GM12874 (cell line): ENCODE measurements at regions not wholly inside any gene's neighbourhood (a gene's known extent, or its start where the extent isn't known, plus 50 kb on each side); places are given as distances from the start of the nearest gene placed in this dataset.

ENCODE experiments used
- TF ChIP-seq, protein P1 (sequence below): IDR thresholded peaks from 2 replicates; pipeline ENCODE4 v1.5.1; 2011; ENCODE audit warnings: low read depth, mild to moderate bottlenecking, control low read depth, low read length, moderate library complexity; ENCODE audit not compliant: insufficient read depth

DNA sequence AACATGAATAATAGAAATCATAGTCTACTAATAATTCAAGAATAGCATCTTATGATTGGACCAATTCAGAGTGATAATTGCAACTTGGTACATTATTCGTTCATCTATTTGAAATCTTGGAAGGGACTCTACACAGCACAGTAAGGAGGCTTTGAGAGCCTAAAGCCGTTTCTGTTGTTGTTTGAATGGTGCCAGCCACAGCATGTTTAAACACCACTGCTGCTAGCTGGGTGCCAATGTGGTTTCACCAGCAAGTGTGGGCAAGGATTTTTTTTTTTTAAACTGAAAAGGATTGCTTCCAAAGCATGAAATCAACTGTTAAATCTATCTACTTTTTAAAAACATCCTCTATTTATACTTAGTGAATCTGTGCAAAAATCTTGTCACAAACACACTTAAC lies 253.9 kb upstream of the MAP3K1 start:
- TF ChIP-seq, protein P1, sequence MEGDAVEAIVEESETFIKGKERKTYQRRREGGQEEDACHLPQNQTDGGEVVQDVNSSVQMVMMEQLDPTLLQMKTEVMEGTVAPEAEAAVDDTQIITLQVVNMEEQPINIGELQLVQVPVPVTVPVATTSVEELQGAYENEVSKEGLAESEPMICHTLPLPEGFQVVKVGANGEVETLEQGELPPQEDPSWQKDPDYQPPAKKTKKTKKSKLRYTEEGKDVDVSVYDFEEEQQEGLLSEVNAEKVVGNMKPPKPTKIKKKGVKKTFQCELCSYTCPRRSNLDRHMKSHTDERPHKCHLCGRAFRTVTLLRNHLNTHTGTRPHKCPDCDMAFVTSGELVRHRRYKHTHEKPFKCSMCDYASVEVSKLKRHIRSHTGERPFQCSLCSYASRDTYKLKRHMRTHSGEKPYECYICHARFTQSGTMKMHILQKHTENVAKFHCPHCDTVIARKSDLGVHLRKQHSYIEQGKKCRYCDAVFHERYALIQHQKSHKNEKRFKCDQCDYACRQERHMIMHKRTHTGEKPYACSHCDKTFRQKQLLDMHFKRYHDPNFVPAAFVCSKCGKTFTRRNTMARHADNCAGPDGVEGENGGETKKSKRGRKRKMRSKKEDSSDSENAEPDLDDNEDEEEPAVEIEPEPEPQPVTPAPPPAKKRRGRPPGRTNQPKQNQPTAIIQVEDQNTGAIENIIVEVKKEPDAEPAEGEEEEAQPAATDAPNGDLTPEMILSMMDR, result no peak

DNA sequence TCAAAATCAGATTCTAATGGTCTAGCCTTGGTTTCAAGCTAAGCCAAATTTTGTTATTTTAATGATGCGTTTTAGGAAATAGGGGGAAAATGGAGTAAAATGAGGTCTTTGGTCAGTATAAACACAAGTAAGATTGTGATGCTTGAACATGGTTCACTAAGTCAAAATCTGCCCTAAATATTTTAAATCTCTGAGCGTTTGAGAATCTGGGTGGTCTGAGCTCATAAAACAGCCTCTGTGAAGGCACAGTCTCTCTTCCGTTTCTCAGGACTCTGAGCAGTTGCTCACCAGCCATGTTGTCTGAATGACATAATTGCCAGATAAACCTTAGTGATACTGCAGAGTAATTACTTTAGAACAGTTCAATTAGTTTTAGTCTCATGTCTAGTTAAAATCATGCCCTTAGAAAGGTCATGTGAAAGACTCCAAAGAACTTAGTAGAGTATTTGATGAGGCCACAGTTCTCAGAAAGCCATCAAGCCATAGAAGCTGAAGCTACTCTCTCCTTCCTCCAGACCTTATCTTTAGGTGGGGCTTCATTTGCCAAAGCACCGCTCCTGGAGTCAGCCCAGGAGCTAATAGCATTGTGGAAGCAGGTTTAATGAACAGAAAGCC lies 257.1 kb upstream of the MAP3K1 start:
- TF ChIP-seq, protein P1, result no peak

DNA sequence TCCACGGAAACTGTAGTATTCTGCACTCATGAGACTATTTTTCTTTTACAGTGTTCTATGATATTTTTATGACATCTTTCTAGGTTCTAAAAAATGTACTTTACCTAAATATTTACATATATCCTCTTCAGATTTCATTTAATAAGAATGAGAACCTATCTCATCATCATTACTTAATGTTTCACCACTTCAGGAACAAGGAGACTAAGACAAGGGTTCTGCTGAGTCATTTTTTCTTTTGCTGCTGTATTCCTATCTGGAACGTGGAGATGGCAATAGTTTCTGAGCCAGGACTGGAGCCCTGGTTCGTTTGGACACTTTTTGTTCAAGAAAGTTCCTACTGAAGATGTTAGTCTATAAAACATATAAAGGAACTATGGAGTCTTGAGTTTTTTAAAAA lies 258.2 kb upstream of the MAP3K1 start:
- TF ChIP-seq, protein P1, result no peak

DNA sequence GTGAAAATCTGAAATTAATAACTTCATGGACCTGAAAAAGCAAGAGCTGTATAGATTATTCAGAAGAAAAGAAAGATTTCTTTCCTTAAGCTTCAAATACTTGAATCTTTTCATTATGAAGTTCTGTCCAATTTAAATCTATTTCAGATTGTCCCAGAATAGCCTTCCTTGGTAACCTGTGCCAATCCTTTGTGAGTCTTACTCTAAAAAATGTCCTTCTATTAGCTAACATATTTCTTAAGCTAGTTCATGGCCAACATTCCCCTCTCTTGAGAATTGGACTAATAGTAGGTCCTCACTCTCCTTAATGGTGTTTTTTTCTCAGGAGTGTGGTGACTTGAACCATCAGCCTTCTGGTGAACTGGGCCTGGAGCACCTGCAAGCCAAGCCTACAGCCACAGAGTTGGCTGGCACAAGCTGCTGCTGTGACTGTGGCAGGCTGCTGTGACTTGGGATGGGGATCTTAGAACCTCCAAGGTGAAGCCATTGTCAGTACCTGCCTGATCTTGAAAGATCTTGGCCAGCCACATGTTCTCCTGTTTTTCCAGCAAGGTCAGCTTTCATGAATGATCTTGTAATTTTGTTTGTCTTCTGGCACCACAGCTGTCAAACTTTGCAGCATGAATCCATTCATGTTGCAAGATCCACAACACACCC lies 262.6 kb upstream of the MAP3K1 start:
- TF ChIP-seq, protein P1, result no peak

DNA sequence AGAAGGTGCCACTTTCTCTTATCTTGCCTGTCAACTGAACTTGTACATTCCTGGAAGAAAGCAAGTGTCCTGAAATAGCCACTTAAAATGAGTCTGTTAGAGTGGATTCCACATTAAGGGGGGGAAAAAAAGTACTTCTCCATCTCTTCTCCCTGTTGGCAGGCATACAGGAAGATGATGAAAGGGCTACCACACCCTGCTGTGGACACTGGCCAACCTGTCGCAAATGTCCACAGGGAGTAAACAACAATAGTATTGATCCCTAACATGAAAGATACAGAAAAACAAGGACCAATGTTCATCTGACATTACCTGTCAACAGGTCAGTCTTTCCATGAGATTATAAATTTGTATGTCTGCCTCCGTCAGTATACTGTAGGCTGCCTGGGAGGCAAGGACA lies 265.1 kb upstream of the MAP3K1 start:
- TF ChIP-seq, protein P1, result no peak

DNA sequence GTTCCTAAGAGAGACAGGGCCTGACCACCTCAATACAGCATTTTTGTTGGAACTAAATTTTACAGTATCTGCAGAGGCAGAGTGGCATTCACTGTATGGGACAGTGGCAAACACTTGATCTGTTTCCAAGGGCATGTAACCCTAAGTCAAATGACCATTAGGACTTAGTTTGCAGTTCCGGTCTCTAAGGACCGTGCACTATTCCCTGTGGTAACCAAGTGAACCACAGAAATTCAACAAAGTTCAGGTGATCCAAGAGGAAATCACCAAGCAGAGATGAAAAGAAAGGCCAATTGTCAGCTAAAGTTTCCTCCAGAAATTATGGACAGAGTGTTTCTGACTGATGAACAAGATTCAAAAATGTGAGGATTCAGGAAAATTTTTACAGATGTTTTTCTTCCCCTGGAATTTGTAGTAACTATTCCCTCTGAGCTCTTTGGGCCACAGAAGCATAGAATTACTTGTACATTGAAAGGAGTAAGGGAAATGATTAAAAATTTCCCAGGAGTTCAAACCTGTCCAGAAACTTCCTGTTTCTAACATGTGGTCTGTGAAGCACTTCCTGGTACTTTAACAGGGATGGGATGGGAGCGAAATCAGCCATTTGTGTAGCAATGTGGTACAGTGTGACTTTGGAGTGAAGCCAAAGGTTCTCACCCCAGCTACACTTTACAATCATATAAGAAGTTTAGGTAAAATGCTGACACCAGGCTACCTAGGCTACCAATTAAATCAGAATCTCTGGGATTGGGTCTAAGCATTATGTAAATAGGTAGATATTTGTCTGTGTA lies 266.1 kb upstream of the MAP3K1 start:
- TF ChIP-seq, protein P1, result no peak

DNA sequence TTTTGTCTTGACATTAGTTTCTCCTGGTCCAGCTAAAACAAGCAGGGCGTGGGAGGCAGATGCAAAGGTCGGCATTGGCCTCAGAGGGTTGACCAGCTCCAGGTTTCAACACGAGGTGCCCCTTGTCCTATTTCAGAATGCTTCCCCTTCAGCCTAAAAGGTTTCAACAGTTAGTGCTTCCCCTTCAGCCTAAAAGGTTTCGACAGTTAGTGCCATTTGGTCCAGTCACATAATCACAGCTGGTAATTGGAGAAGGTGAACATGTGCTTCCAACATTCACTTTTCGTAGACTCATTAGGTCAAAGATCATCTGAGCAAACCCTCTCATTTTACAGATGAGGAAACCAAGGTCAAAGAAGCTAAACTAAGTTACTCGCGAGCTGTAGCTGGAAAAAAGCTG lies 270.3 kb upstream of the MAP3K1 start:
- TF ChIP-seq, protein P1, result no peak
